A673 (cell line): ENCODE measurements at regions not wholly inside any gene's neighbourhood (a gene's known extent, or its start where the extent isn't known, plus 50 kb on each side); places are given as distances from the start of the nearest gene placed in this dataset.
A peak's percentile ranks its signal among the peaks of the same experiment; 100 is the strongest.
"Not testable (repeated sequence)": the region's sequence is repeated elsewhere in the genome, so short reads cannot be mapped to it uniquely, and the experiment has no call there.

ENCODE experiments used
- BruUV-seq: library from RNA; stranded (reverse); fragments of 400-500 nt; replicated peaks from 2 replicates; lab custom pipeline; 2021; lab: Mats Ljungman, UMichigan
- CTCF ChIA-PET: fragments of 300-600 bp; sonication (Branson Sonifier 250); formaldehyde crosslinking; loops from one replicate; lab custom pipeline; 2022; ENCODE audit warnings: antibody characterized with exemption; lab: Charles Lee
- POLR2A ChIA-PET: fragments of 300-600 bp; sonication (Branson Sonifier 250); formaldehyde crosslinking; loops from one replicate; lab custom pipeline; 2022; ENCODE audit warnings: antibody characterized with exemption; ENCODE audit not compliant: low non-redundant PET; lab: Charles Lee
- DNase-seq: peaks from one replicate; pipeline ENCODE4 v3.0.0-alpha.2; 2015; ENCODE audit warnings: low spot score
- H3K27ac ChIP-seq: fragments of 200-600 bp; sonication (generic); 2 replicates; pipeline ENCODE4 v1.5.1; 2016; ENCODE audit warnings: mixed run types, low read depth, mild to moderate bottlenecking, mixed read lengths, antibody characterized with exemption, low read length; ENCODE audit not compliant: poor library complexity, severe bottlenecking
- H3K27me3 ChIP-seq: fragments of 200-600 bp; sonication (generic); replicated peaks from 2 replicates; pipeline ENCODE4 v1.6.1; 2017; ENCODE audit warnings: mixed run types, low read depth, mild to moderate bottlenecking, mixed read lengths, antibody characterized with exemption, low read length; ENCODE audit not compliant: insufficient read depth, poor library complexity
- H3K36me3 ChIP-seq: fragments of 200-600 bp; sonication (generic); 2 replicates; pipeline ENCODE4 v1.6.1; 2016; ENCODE audit warnings: mixed run types, mild to moderate bottlenecking, mixed read lengths, antibody characterized with exemption, low read length; ENCODE audit not compliant: insufficient read depth, poor library complexity, severe bottlenecking
- H3K4me1 ChIP-seq: fragments of 200-600 bp; sonication (generic); 2 replicates; pipeline ENCODE4 v1.6.1; 2017; ENCODE audit warnings: mixed run types, mild to moderate bottlenecking, mixed read lengths, antibody characterized with exemption, low read length; ENCODE audit not compliant: insufficient read depth, poor library complexity, severe bottlenecking
- H3K4me3 ChIP-seq: fragments of 200-600 bp; sonication (generic); 2 replicates; pipeline ENCODE4 v1.5.1; 2016; ENCODE audit warnings: low read depth, mixed run types, mild to moderate bottlenecking, mixed read lengths, low read length; ENCODE audit not compliant: poor library complexity, severe bottlenecking
- H3K9me3 ChIP-seq: fragments of 200-600 bp; sonication (generic); 2 replicates; pipeline ENCODE4 v1.6.1; 2016; ENCODE audit warnings: mixed run types, low read depth, mild to moderate bottlenecking, mixed read lengths, antibody characterized with exemption, low read length; ENCODE audit not compliant: poor library complexity, severe bottlenecking
- EZH2 ChIP-seq: fragments of 200-600 bp; sonication (generic); IDR thresholded peaks from 2 replicates; pipeline ENCODE4 v1.6.1; 2017; ENCODE audit warnings: borderline replicate concordance, low read depth, mild to moderate bottlenecking, mixed read lengths, antibody characterized with exemption, low read length; ENCODE audit not compliant: poor library complexity, severe bottlenecking
- intact Hi-C: fragments of 100-400 bp; cut with micrococcal nuclease; formaldehyde crosslinking; loops from one replicate; pipeline ENCODE4 v1.10.0; 2022; ENCODE audit not compliant: unreplicated experiment
- TF ChIP-seq, protein P1 (sequence below): fragments of 300-800, 200-600 bp; sonication (generic); conservative IDR thresholded peaks from 2 replicates; pipeline ENCODE4 v1.5.1; 2017; ENCODE audit warnings: low read depth, mild to moderate bottlenecking, antibody characterized with exemption, low read length, moderate library complexity, mixed read lengths

GRCh38 chr17:20890338-20890737 is 152.5 kb downstream of the USP22 start:
- intact Hi-C loops = no loop called here

DNA sequence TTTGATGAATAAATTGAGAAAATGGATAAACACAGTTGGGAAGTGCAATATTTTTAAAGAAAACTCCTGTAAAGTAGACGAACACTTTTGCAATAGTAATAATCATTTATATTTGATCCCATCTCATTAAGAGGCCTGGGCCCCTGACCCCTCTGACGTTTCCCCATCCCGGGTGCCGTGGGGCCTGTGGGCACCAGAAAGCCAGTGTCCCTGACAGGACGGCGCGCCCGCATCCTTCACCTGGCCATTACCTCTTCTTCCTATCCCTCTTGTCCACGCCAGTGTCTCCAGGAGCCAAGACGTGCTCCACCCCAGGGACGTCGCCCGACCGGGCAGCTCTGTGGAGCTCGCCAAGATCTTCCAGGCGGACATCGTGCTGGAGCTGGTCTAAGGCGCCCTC is 147.4 kb downstream of the USP22 start:
- intact Hi-C loops, H3K4me3 ChIP-seq, BruUV-seq, POLR2A ChIA-PET, H3K36me3 ChIP-seq, H3K9me3 ChIP-seq, H3K27ac ChIP-seq, DNase-seq, H3K4me1 ChIP-seq, H3K27me3 ChIP-seq: not testable (repeated sequence)
- CTCF ChIA-PET = interaction anchor here (1.0 kb wide), 1 partner anchor 98 kb away, joined by 4 read pairs; no protein-coding TSS in a partner anchor

More at GRCh38 chr17:20890338-20890737, 152.5 kb downstream of the USP22 start:
- Histone ChIP-seq H3K27ac (no peak overlapping the region), H3K4me1 (no peaks in the 10 kb centered on the region), H3K9me3 (no peaks in the 10 kb centered on the region), H3K36me3 (no peaks in the 10 kb centered on the region), H3K27me3 (no peaks in the 10 kb centered on the region), H3K4me3 (no peak overlapping the region)
- ChIA-PET CTCF (no interaction called here), POLR2A (no interaction called here)
- no TSS peak for BruUV-seq
- TF ChIP-seq EZH2 = no peak
- TF ChIP-seq, protein P1, sequence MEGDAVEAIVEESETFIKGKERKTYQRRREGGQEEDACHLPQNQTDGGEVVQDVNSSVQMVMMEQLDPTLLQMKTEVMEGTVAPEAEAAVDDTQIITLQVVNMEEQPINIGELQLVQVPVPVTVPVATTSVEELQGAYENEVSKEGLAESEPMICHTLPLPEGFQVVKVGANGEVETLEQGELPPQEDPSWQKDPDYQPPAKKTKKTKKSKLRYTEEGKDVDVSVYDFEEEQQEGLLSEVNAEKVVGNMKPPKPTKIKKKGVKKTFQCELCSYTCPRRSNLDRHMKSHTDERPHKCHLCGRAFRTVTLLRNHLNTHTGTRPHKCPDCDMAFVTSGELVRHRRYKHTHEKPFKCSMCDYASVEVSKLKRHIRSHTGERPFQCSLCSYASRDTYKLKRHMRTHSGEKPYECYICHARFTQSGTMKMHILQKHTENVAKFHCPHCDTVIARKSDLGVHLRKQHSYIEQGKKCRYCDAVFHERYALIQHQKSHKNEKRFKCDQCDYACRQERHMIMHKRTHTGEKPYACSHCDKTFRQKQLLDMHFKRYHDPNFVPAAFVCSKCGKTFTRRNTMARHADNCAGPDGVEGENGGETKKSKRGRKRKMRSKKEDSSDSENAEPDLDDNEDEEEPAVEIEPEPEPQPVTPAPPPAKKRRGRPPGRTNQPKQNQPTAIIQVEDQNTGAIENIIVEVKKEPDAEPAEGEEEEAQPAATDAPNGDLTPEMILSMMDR = no peak
- DNase-seq = no peak

GRCh38 chr17:20896153-20896649 is 146.6 kb downstream of the USP22 start:
- Histone ChIP-seq H3K4me3 (no peak overlapping the region), H3K36me3 (no peaks in the 10 kb centered on the region), H3K4me1 (no peaks in the 10 kb centered on the region), H3K9me3 (no peaks in the 10 kb centered on the region), H3K27me3 (no peaks in the 10 kb centered on the region), H3K27ac (no peak overlapping the region)
- peak; percentile 28 for DNase-seq
- intact Hi-C loops = no loop called here
- ChIA-PET POLR2A (no interaction called here), CTCF (interaction anchor here (1.0 kb wide), 1 partner anchor 97 kb away, joined by 4 read pairs; no protein-coding TSS in a partner anchor)
- no TSS peak for BruUV-seq
- TF ChIP-seq, protein P1 = peak; percentile 37
- no peak for TF ChIP-seq EZH2

DNA sequence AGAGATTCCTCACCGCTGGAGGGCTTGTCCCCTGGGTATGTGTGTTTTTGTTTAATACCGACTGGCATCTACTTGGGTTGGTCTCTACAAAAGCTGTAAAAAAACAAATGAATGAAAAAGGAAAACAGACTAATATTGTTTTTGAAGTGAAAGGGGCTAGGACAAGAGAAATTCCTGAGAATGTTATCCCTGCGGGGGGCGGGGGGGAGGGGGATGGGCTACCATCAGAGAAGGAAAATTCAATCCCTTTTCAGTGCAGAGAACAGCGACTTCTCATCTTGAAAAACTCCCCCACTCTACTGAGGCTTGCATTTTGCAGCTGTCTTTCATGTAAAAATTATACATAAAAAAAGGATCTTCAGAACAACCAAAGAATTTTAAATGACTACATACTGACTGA is 144.1 kb downstream of the USP22 start:
- BruUV-seq, H3K4me3 ChIP-seq, DNase-seq, H3K27me3 ChIP-seq, CTCF ChIA-PET, H3K9me3 ChIP-seq, H3K27ac ChIP-seq, intact Hi-C loops, H3K36me3 ChIP-seq, H3K4me1 ChIP-seq, POLR2A ChIA-PET: not testable (repeated sequence)

GRCh38 chr17:20902496-20902895 is 140.3 kb downstream of the USP22 start:
- H3K4me3 ChIP-seq, CTCF ChIA-PET, intact Hi-C loops, H3K27me3 ChIP-seq, H3K4me1 ChIP-seq, DNase-seq, H3K27ac ChIP-seq, H3K36me3 ChIP-seq, H3K9me3 ChIP-seq, BruUV-seq: not testable (repeated sequence)
- POLR2A ChIA-PET = interaction anchor here (0.6 kb wide), 1 partner anchor 70 kb away, joined by 3 read pairs; no protein-coding TSS in a partner anchor

GRCh38 chr17:20903549-20903948 is 139.3 kb downstream of the USP22 start:
- BruUV-seq, CTCF ChIA-PET, intact Hi-C loops: not testable (repeated sequence)

More at GRCh38 chr17:20903549-20903948, 139.3 kb downstream of the USP22 start:
- not testable (repeated sequence) for H3K4me1 ChIP-seq, DNase-seq, H3K36me3 ChIP-seq, H3K27ac ChIP-seq, H3K27me3 ChIP-seq, H3K9me3 ChIP-seq, H3K4me3 ChIP-seq
- POLR2A ChIA-PET = interaction anchor here (0.6 kb wide), 1 partner anchor 51 kb away, joined by 3 read pairs; no protein-coding TSS in a partner anchor
